ENCODE measurements at regions not wholly inside any gene's neighbourhood (a gene's known extent, or its start where the extent isn't known, plus 50 kb on each side); places are given as distances from the start of the nearest gene placed in this dataset.

GRCh38 chr2:217090884-217091283 is 231.0 kb upstream of the TNP1 start:
- DNase-seq (ENCODE audit: low read depth in 2 of 2): no peak

DNA sequence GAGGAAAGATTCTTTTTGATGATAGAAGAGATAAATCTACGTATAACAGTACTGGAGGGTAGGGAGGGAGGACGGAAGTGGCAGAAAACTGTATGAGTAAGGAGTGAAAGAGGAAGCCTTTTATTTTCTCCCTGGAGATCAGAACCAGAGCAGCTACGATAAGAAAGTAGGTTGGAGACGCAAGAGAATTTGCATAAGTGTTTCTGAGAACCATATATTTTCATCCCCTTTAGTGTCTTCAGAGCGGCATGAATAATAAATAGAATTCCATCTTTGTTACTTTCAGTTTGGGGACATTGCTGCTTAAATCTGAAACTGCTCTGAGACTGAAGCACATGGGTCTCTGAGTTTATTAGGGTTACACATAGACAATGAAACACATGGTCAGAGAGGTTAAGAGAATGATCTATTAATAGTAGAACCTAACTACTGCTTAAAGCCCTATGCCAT is 230.2 kb upstream of the TNP1 start:
- no peak for DNase-seq (ENCODE audit: low read depth in 2 of 2)

DNA sequence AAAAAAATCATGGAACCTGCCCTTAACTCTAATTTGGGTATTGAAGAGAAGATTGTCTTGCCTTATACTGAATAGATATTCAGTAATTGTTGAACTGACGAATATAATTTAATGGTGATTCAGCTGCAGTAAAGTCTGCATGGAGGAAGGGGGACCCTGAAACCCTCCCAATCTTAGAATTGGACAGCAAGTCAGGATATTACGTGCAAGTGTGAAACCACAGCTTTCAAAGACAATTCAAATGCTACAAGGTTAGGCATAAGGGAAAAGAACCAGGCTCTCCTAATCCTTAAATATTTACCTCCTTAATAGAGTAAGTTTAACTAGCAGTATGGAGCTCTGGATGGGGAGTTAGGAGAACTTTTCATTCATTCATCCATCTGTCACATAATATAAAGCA is 226.9 kb upstream of the TNP1 start:
- DNase-seq (ENCODE audit: low read depth in 2 of 2): no peak

DNA sequence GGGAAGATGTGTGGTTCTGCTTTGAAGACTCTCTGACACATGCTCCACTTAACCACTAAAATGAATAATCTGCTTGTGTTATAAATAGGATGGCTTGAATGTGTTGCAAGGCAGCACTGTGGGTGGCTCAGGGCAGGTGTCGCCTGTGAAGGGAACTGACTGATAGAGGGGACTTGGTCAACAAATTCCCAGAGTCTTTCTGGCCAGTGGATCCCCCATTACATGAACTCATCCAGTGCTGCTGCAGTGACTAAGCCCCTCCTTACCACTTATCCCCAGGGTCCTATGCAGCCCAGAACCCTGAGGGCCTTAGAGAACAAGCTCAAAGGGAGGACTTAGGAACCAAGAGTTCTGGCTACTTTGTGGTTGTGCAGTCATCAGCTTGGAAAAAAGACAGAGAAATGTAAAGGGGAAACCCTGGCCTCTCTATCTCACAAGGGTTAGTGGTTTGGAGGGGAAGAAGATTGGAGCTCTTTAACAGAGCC is 226.2 kb upstream of the TNP1 start:
- DNase-seq (ENCODE audit: low read depth in 2 of 2): peak in 1 of 2 experiments; percentile 17

DNA sequence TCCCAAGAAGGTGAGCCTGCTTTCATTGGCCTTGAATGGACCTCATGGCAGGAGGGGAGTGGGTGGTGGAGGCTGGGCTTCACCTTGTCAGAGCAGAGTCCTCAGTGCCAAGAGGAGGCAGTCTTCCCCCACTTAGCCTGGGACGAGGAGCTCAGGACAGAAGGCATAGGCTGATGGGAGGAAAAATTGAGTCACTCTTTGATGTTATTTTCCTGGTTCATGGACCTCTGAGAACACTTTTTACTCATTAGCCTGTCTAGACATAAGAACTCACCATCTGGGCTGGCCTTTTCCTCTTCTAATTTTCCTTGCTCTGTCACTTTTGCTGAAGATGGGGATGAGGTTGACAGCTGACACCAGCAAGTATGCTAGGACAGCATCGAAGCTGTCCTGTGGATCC is 225.7 kb upstream of the TNP1 start:
- DNase-seq (ENCODE audit: low read depth in 2 of 2): peak in 1 of 2 experiments; percentile 7

GRCh38 chr2:217081799-217082198 is 221.9 kb upstream of the TNP1 start:
- DNase-seq (ENCODE audit: low read depth in 2 of 2): no peak

- DNase-seq (ENCODE audit: low read depth in 2 of 2): no peak
Measured at GRCh38 chr2:217079165-217079564, 219.3 kb upstream of the TNP1 start.

DNA sequence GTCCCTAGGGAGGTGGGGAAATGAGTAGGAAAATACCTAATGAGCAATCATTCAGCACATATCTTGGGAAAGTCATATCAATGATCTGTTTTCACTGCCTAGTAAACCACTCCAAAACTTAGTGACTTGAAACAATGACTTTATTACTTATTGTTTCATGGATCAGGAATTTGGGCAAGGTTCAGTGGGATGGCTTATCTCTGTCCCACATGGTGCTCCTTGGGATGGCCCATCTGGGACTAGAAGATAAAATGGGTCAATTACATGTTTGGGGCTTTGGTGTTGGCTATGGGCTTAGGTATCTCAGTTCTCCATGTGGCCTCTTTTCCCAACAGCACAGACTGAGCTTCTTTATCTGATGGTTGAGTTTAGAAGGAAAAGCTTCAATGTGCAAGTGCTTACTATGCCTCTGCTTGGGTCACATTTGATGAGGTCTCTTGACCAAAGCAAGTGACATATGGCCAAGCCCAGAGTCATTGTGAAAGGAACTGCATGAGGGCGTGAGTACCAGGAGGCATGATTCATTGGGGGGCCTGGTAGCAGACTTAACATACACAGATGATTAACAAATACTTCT is 218.1 kb upstream of the TNP1 start:
- DNase-seq (ENCODE audit: low read depth in 2 of 2): no peak

GRCh38 chr2:217076657-217077232 is 216.9 kb upstream of the TNP1 start:
- DNase-seq (ENCODE audit: low read depth in 2 of 2): no peak

GRCh38 chr2:217076058-217076435 is 216.2 kb upstream of the TNP1 start:
- no peak for DNase-seq (ENCODE audit: low read depth in 2 of 2)

DNA sequence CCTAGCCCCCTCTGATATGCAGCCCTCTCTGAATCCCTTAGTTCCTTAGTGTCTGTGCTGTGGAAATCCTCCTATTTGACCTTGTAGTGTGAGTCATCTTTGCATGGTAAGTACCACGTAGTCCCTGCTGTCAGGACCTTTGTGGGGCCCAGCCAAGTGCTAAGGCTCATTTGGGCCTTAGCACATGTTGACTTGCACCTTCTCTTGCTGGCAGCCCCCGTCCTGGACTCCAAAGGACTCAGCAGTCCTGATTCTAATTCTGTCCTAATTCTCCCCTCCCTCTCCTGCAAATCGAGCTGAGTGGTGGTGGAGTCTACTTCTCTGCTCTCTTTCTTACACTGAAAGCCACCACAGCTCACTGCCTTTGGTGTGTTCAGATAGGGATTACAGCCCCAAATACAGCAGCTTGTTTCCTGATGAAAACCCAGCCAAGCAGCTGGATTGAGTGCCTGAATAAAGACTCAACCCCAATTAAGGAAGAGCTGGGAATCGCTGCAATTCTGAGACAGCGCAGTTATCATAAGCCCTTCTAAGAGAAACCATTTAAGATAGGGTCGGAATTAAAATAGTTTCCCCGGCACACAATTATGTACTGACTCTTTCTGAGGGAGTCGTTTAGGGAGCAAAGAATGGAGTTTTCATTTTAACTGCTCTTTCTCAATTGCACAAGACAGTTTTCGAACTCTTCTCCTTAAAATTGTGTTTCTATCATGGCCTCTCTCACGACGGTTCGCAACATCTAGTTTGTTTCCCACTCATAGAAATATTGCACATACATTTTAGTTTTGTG is 215.6 kb upstream of the TNP1 start:
- DNase-seq (ENCODE audit: low read depth in 2 of 2): no peak

GRCh38 chr2:217074576-217075255 is 214.9 kb upstream of the TNP1 start:
- DNase-seq (ENCODE audit: low read depth in 2 of 2): no peak

- DNase-seq (ENCODE audit: low read depth in 2 of 2): no peak
Measured at GRCh38 chr2:217071416-217071815, 211.6 kb upstream of the TNP1 start.

DNA sequence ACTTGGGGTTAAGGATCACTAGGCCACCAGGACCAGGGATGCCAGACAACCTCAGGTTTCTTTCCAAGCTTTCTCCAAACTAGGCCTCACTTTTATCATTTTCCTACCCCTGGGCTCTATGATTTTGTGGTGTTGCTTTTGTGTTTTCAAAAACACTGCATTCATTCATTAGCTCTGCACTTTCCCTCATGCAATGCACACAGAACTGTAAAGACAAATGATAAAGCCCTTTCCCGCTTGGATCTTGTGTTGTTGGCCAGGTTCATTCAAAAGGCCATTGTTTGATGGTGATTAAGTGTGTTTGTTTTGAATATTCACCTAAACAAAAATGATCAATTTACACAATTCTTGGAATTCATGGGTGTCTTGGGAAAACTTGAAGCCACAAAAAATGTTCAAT is 210.7 kb upstream of the TNP1 start:
- DNase-seq (ENCODE audit: low read depth in 2 of 2): no peak

GRCh38 chr2:217070043-217070430 is 210.2 kb upstream of the TNP1 start:
- no peak for DNase-seq (ENCODE audit: low read depth in 2 of 2)

GRCh38 chr2:217069263-217070042 is 209.6 kb upstream of the TNP1 start:
- DNase-seq (ENCODE audit: low read depth in 2 of 2): no peak

DNA sequence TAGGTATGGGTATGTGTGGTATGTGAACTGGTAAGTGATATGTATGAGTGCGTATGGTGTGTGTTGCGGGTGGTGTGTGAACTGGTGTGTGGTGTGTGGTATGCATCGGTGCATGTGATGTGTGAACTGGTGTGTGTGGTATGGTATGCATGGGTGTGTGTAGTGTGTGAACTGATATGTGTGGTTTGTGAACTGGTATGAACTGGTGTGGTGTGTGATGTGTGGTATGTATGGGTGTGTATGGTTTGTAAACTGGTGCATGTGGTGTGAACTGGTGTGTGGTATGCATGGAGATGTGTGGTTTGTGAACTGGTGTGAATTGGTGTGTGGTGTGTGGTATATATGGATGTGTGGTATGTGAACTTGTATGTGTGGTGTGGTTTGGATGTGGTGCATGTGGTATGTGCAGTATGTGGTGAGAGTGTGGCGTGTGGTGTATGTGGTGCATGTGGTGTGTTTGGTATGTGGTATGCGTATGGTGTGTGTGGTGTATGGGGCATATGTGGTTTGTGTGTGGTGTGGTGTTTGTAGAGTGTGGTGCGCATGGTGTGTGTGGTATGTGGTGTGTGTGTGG is 208.9 kb upstream of the TNP1 start:
- no peak for DNase-seq (ENCODE audit: low read depth in 2 of 2)

- no peak for DNase-seq (ENCODE audit: low read depth in 2 of 2)
Measured at GRCh38 chr2:217067787-217068186, 207.9 kb upstream of the TNP1 start.

- DNase-seq (ENCODE audit: low read depth in 2 of 2): no peak
Measured at GRCh38 chr2:217066510-217067270, 206.8 kb upstream of the TNP1 start.

GRCh38 chr2:217065695-217066405 is 206.0 kb upstream of the TNP1 start:
- DNase-seq (ENCODE audit: low read depth in 2 of 2): no peak
